T-helper 17 cell (primary cell): ENCODE measurements at regions not wholly inside any gene's neighbourhood (a gene's known extent, or its start where the extent isn't known, plus 50 kb on each side); places are given as distances from the start of the nearest gene placed in this dataset.

ENCODE experiments used
- ATAC-seq: fragments of 150-1000 bp; cut with Tn5 transposase; 2 replicates; pipeline ENCODE4 v1.10.0; 2021; ENCODE audit warnings: mild to moderate bottlenecking, moderate library complexity
- DNase-seq, 3 donors: peaks; one replicate each; pipeline versions ENCODE4 v3.0.0 to v3.0.0-alpha.2; 2020 to 2021
- H3K9me3 ChIP-seq: one replicate; pipeline ENCODE4 v1.7.0; 2013; ENCODE audit warnings: low read length, mild to moderate bottlenecking; ENCODE audit not compliant: control insufficient read depth, poor library complexity, severe bottlenecking
- H3K27ac Mint-ChIP-seq: one replicate; pipeline ENCODE4 v1.8.0; 2022; ENCODE audit warnings: mild to moderate bottlenecking, moderate library complexity, mixed read lengths
- H3K27me3 Mint-ChIP-seq: one replicate; pipeline ENCODE4 v1.8.0; 2022; ENCODE audit warnings: mixed read lengths
- H3K36me3 Mint-ChIP-seq: one replicate; pipeline ENCODE4 v1.8.0; 2022; ENCODE audit warnings: low read depth, mixed read lengths
- H3K4me1 Mint-ChIP-seq: one replicate; pipeline ENCODE4 v1.8.0; 2022; ENCODE audit warnings: mild to moderate bottlenecking, mixed read lengths
- H3K4me3 Mint-ChIP-seq: one replicate; pipeline ENCODE4 v1.8.0; 2022; ENCODE audit warnings: mild to moderate bottlenecking, moderate library complexity, mixed read lengths

- no peak overlapping the region for H3K4me3 Mint-ChIP-seq
- H3K36me3 Mint-ChIP-seq = no peaks in the 10 kb centered on the region
- no peak for ATAC-seq
- H3K9me3 ChIP-seq = no peaks in the 10 kb centered on the region
- H3K27me3 Mint-ChIP-seq = no peaks in the 10 kb centered on the region
- no peak for DNase-seq
- no peaks in the 10 kb centered on the region for H3K4me1 Mint-ChIP-seq
- H3K27ac Mint-ChIP-seq = no peak overlapping the region
Observed at GRCh38 chr2:70369082-70369481, 67.2 kb upstream of the FAM136A start.

GRCh38 chr2:70368545-70368944, 66.7 kb upstream of the FAM136A start:
- Mint-ChIP-seq H3K4me3 (no peak overlapping the region), H3K36me3 (no peaks in the 10 kb centered on the region), H3K27me3 (no peaks in the 10 kb centered on the region), H3K4me1 (no peaks in the 10 kb centered on the region), H3K27ac (no peak overlapping the region)
- ATAC-seq = no peak
- no peaks in the 10 kb centered on the region for H3K9me3 ChIP-seq
- no peak for DNase-seq

- ATAC-seq (no peak), DNase-seq (no peak)
- Mint-ChIP-seq H3K27me3 (no peaks in the 10 kb centered on the region), H3K27ac (no peak overlapping the region), H3K4me3 (no peak overlapping the region), H3K36me3 (no peaks in the 10 kb centered on the region), H3K4me1 (no peaks in the 10 kb centered on the region)
- H3K9me3 ChIP-seq = no peaks in the 10 kb centered on the region
Observed at GRCh38 chr2:70367722-70368323, 66.0 kb upstream of the FAM136A start.

- Mint-ChIP-seq H3K27me3 (peaks cover 8% of the 10 kb centered on the region), H3K4me3 (no peak overlapping the region), H3K4me1 (no peaks in the 10 kb centered on the region), H3K36me3 (no peaks in the 10 kb centered on the region), H3K27ac (no peak overlapping the region)
- DNase-seq (no peak), ATAC-seq (no peak)
- no peaks in the 10 kb centered on the region for H3K9me3 ChIP-seq
Observed at GRCh38 chr2:70362661-70363060, 60.8 kb upstream of the FAM136A start.

- ATAC-seq (no peak), DNase-seq (no peak)
- no peaks in the 10 kb centered on the region for H3K9me3 ChIP-seq
- no peak overlapping the region for H3K27ac Mint-ChIP-seq
- H3K4me1 Mint-ChIP-seq = no peaks in the 10 kb centered on the region
- peaks cover 11% of the 10 kb centered on the region for H3K27me3 Mint-ChIP-seq
- H3K36me3 Mint-ChIP-seq = no peaks in the 10 kb centered on the region
- no peak overlapping the region for H3K4me3 Mint-ChIP-seq
Observed at GRCh38 chr2:70360661-70361270, 58.9 kb upstream of the FAM136A start.

GRCh38 chr2:70357684-70358071, 55.8 kb upstream of the FAM136A start:
- peaks cover 2% of the 10 kb centered on the region for H3K4me1 Mint-ChIP-seq
- H3K9me3 ChIP-seq = no peaks in the 10 kb centered on the region
- no peak overlapping the region for H3K27ac Mint-ChIP-seq
- peaks cover 17% of the 10 kb centered on the region for H3K27me3 Mint-ChIP-seq
- ATAC-seq (no peak), DNase-seq (no peak)
- no peak overlapping the region for H3K4me3 Mint-ChIP-seq
- H3K36me3 Mint-ChIP-seq = peaks cover 2% of the 10 kb centered on the region

- no peaks in the 10 kb centered on the region for H3K9me3 ChIP-seq
- Mint-ChIP-seq H3K27me3 (peaks cover 22% of the 10 kb centered on the region), H3K4me3 (no peak overlapping the region), H3K4me1 (peaks cover 2% of the 10 kb centered on the region), H3K36me3 (peaks cover 2% of the 10 kb centered on the region), H3K27ac (no peak overlapping the region)
- DNase-seq (no peak), ATAC-seq (no peak)
Observed at GRCh38 chr2:70356941-70357683, 55.2 kb upstream of the FAM136A start.

GRCh38 chr2:70354264-70354949, 52.5 kb upstream of the FAM136A start:
- Mint-ChIP-seq H3K27ac (no peak overlapping the region), H3K4me3 (no peak overlapping the region), H3K4me1 (peaks cover 2% of the 10 kb centered on the region), H3K36me3 (peaks cover 2% of the 10 kb centered on the region), H3K27me3 (peaks cover 45% of the 10 kb centered on the region)
- no peak for DNase-seq
- H3K9me3 ChIP-seq = no peaks in the 10 kb centered on the region
- no peak for ATAC-seq
